ENCODE measurements at regions not wholly inside any gene's neighbourhood (a gene's known extent, or its start where the extent isn't known, plus 50 kb on each side); places are given as distances from the start of the nearest gene placed in this dataset.

- Histone ChIP-seq H3K56ac (ENCODE audit: extremely low read depth, insufficient read depth, low read length) (no peak overlapping the region), H3K36me3 (ENCODE audit: control insufficient read depth, insufficient read depth, low read length) (no peaks in the 10 kb centered on the region), H2BK15ac (ENCODE audit: low read depth, low read length) (no peak overlapping the region), H2BK20ac (ENCODE audit: low read depth, low read length) (no peak overlapping the region), H2BK5ac (ENCODE audit: low read depth, low read length, poor library complexity, severe bottlenecking) (no peak overlapping the region), H3K9me1 (ENCODE audit: insufficient read depth, low read length) (no peaks in the 10 kb centered on the region), H2BK120ac (ENCODE audit: low read depth, low read length) (no peak overlapping the region), H3K18ac (ENCODE audit: low read depth, low read length) (no peak overlapping the region), H2AK9ac (replicated peaks; ENCODE audit: low read depth, low read length, poor library complexity) (no peak overlapping the region), H4K20me1 (ENCODE audit: insufficient read depth, low read length) (no peaks in the 10 kb centered on the region), H4K8ac (ENCODE audit: low read depth in 2 of 2, low read length in 2 of 2) (no peak overlapping the region), H3K79me1 (ENCODE audit: low read depth in 1 of 2, low read length in 2 of 2) (no peaks in the 10 kb centered on the region), H4K5ac (ENCODE audit: low read depth, low read length) (no peak overlapping the region), H3K9ac (ENCODE audit: low read depth, low read length) (no peak overlapping the region), H3K4me3 (ENCODE audit: insufficient read depth, low read depth, low read length) (no peak overlapping the region), H3K4ac (ENCODE audit: low read depth, low read length) (no peak overlapping the region), H2AFZ (replicated peaks; ENCODE audit: low read length, poor library complexity) (no peak overlapping the region), H3K27me3 (ENCODE audit: control insufficient read depth, insufficient read depth, low read length) (peaks cover 16% of the 10 kb centered on the region), H3K27ac (ENCODE audit: insufficient read depth, low read length) (no peak overlapping the region), H3K14ac (replicated peaks; ENCODE audit: low read depth, low read length) (no peak overlapping the region), H3K4me1 (ENCODE audit: control insufficient read depth, insufficient read depth, low read length) (no peaks in the 10 kb centered on the region), H2AK5ac (ENCODE audit: low read depth, low read length) (no peak overlapping the region), H3K23ac (ENCODE audit: low read depth, low read length) (no peak overlapping the region), H4K91ac (ENCODE audit: insufficient read depth, low read depth, low read length) (no peak overlapping the region), H3K4me2 (ENCODE audit: low read depth, low read length) (no peak overlapping the region), H3K9me3 (ENCODE audit: control insufficient read depth, insufficient read depth, low read length) (no peaks in the 10 kb centered on the region)
- no peak for DNase-seq
- ChIA-PET CTCF (interaction anchor here (2.0 kb wide), 1 partner anchor 341 kb away, joined by 5 read pairs; the partner anchor contains the start of gene WDR41), POLR2A (ENCODE audit: unreplicated experiment) (no interaction called here)
- TF ChIP-seq RCOR1 (IDR thresholded peaks at IDR 0.05; ENCODE audit: insufficient replicate concordance, low read length), result no peak
- TF ChIP-seq CTCF (conservative IDR thresholded peaks at IDR 0.05; ENCODE audit: low read depth, low read length), result no peak
- no peak for TF ChIP-seq USF2 (IDR thresholded peaks at IDR 0.05; ENCODE audit: low read depth, low read length)
- no peak for TF ChIP-seq SMC3 (IDR thresholded peaks at IDR 0.05; ENCODE audit: low read depth, low read length)
- TF ChIP-seq CEBPB (IDR thresholded peaks at IDR 0.05; ENCODE audit: low read depth, low read length), result no peak
- TF ChIP-seq MXI1 (IDR thresholded peaks at IDR 0.05; ENCODE audit: borderline replicate concordance, low read depth, low read length), result no peak
- TF ChIP-seq, protein P1, sequence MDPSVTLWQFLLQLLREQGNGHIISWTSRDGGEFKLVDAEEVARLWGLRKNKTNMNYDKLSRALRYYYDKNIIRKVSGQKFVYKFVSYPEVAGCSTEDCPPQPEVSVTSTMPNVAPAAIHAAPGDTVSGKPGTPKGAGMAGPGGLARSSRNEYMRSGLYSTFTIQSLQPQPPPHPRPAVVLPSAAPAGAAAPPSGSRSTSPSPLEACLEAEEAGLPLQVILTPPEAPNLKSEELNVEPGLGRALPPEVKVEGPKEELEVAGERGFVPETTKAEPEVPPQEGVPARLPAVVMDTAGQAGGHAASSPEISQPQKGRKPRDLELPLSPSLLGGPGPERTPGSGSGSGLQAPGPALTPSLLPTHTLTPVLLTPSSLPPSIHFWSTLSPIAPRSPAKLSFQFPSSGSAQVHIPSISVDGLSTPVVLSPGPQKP (IDR thresholded peaks at IDR 0.05; ENCODE audit: borderline replicate concordance, low read depth, low read length), result no peak
- dilution Hi-C loops (cut with HindIII; ENCODE audit: low sequenced_read_pairs, unreplicated experiment), result no loop called here
- no CpG with 5 or more reads among the region's 1 CpG for WGBS, 2 experiments (ENCODE audit: extremely low coverage in 2 of 2, insufficient read length in 1 of 2)
- intact Hi-C loops (cut with micrococcal nuclease), result no loop called here
- BruUV-seq (replicated peaks), result no TSS peak
- in situ Hi-C loops (cut with MboI; ENCODE audit: low sequenced_read_pairs), result no loop called here
- no peak for ATAC-seq (ENCODE audit: low read depth)
These were observed 59.0 kb upstream of the PDE8B start for GRCh38 chr5:77151501-77151900.
